Nephron (organoid): ENCODE measurements at regions not wholly inside any gene's neighbourhood (a gene's known extent, or its start where the extent isn't known, plus 50 kb on each side); places are given as distances from the start of the nearest gene placed in this dataset.

Source experiments
- H3K27ac Mint-ChIP-seq, 3 experiments: 2 replicates each; pipeline ENCODE4 v1.8.0; 2020; ENCODE audit warnings: mixed read lengths in 3 of 3, mild to moderate bottlenecking in 2 of 3, moderate library complexity in 1 of 3
- H3K27me3 Mint-ChIP-seq: 2 replicates; pipeline ENCODE4 v1.8.0; 2021; ENCODE audit warnings: low read depth, mild to moderate bottlenecking, moderate library complexity, mixed read lengths
- H3K36me3 Mint-ChIP-seq: 2 replicates; pipeline ENCODE4 v1.8.0; 2020; ENCODE audit warnings: low read depth, mixed read lengths
- H3K4me1 Mint-ChIP-seq: 2 replicates; pipeline ENCODE4 v1.8.0; 2020; ENCODE audit warnings: mixed read lengths
- H3K4me3 Mint-ChIP-seq, 3 experiments: 2 replicates each; pipeline ENCODE4 v1.8.0; 2020; ENCODE audit warnings: mild to moderate bottlenecking in 3 of 3, mixed read lengths in 3 of 3, moderate library complexity in 2 of 3
- H3K9me3 Mint-ChIP-seq: 2 replicates; pipeline ENCODE4 v1.8.0; 2020; ENCODE audit warnings: mixed read lengths
- CTCF ChIP-seq, 3 experiments: fragments of 200-600 bp; sonication (generic); IDR thresholded peaks; one replicate each; pipeline ENCODE4 v1.5.0; 2021; ENCODE audit warnings: antibody characterized with exemption in 3 of 3; ENCODE audit not compliant: unreplicated experiment in 3 of 3

DNA sequence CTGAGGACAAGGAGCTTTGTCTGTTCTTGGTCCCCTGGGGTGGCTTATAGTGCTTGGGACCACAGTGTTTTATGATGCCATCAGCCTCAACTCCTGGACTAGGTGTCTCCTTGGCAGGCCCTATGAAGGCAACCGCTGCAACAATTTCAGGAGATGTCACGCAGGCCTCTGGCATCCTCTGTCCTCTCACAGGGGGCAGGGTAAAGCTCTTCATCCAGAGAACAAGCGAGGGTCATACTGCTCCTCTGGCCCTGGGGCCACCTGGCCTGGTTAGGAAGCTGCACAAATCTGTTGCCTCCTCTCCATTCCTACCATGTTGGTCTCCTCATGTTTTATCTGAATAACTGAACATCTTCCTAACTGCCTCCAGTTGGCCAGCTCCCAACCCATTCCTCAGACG, 148.9 kb upstream of the SPEF2 start:
- no peak overlapping the region for H3K27ac Mint-ChIP-seq
- H3K4me1 Mint-ChIP-seq, result no peaks in the 10 kb centered on the region
- H3K36me3 Mint-ChIP-seq, result no peaks in the 10 kb centered on the region
- no peak overlapping the region for H3K4me3 Mint-ChIP-seq
- peaks cover 5% of the 10 kb centered on the region for H3K27me3 Mint-ChIP-seq
- TF ChIP-seq CTCF (IDR thresholded peaks at IDR 0.05; ENCODE audit: unreplicated experiment in 3 of 3), result no peak
- H3K9me3 Mint-ChIP-seq, result no peaks in the 10 kb centered on the region

- no peaks in the 10 kb centered on the region for H3K4me1 Mint-ChIP-seq
- H3K4me3 Mint-ChIP-seq, result no peak overlapping the region
- H3K36me3 Mint-ChIP-seq, result no peaks in the 10 kb centered on the region
- TF ChIP-seq CTCF (IDR thresholded peaks at IDR 0.05; ENCODE audit: unreplicated experiment in 3 of 3), result no peak
- H3K9me3 Mint-ChIP-seq, result no peaks in the 10 kb centered on the region
- peaks cover 5% of the 10 kb centered on the region for H3K27me3 Mint-ChIP-seq
- H3K27ac Mint-ChIP-seq, result no peak overlapping the region
These were observed 150.9 kb upstream of the SPEF2 start for GRCh38 chr5:35466746-35467145.

GRCh38 chr5:35464757-35465156, 152.9 kb upstream of the SPEF2 start:
- no peak overlapping the region for H3K4me3 Mint-ChIP-seq
- no peaks in the 10 kb centered on the region for H3K27me3 Mint-ChIP-seq
- no peaks in the 10 kb centered on the region for H3K9me3 Mint-ChIP-seq
- no peaks in the 10 kb centered on the region for H3K36me3 Mint-ChIP-seq
- no peaks in the 10 kb centered on the region for H3K4me1 Mint-ChIP-seq
- no peak overlapping the region for H3K27ac Mint-ChIP-seq
- TF ChIP-seq CTCF (IDR thresholded peaks at IDR 0.05; ENCODE audit: unreplicated experiment in 3 of 3), result no peak

DNA sequence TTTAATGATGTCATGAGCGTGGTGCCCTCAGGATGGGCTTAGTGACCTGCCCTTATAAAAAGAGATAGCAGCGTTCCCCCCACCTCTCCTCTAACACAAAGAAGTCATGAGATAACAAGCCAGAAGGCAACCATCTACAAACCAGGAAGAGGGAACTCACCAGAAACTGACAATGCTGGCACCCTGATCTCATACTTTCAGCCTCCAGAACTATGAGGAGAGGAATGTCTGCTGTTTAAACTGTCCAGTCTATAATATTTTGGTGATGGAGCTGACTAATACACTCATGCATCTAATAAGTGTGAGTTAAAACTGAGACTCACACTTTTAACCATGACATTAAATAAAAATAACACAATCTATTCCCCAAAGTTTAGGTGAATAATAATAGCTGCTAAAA, 156.1 kb upstream of the SPEF2 start:
- TF ChIP-seq CTCF (IDR thresholded peaks at IDR 0.05; ENCODE audit: unreplicated experiment in 3 of 3), result no peak
- H3K9me3 Mint-ChIP-seq, result peaks cover 3% of the 10 kb centered on the region
- no peaks in the 10 kb centered on the region for H3K4me1 Mint-ChIP-seq

DNA sequence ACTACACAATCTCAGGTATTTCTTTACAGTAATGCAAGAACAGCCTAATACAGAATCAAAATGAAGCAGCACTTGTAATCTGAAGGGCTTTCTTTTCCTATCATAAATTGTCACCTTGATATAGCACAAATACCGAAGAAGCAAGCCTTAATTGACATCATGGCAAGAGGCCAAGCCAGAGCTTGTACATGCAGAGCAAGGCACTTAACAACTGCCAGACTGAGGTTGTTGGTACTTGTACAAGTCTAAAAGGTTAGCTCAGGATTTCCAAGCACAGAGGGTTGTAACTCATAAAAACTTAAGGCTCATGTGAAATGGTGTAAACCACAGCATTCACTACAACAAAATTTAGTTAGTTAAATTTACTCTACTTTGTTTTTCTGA, 158.8 kb upstream of the SPEF2 start:
- Mint-ChIP-seq H3K9me3 (peaks cover 8% of the 10 kb centered on the region), H3K27me3 (no peaks in the 10 kb centered on the region), H3K4me1 (no peaks in the 10 kb centered on the region), H3K27ac (no peak overlapping the region), H3K36me3 (peaks cover 3% of the 10 kb centered on the region), H3K4me3 (no peak overlapping the region)
- no peak for TF ChIP-seq CTCF (IDR thresholded peaks at IDR 0.05; ENCODE audit: unreplicated experiment in 3 of 3)

More for the DNA sequence above, 156.1 kb upstream of the SPEF2 start:
- H3K27me3 Mint-ChIP-seq, result no peaks in the 10 kb centered on the region
- no peak overlapping the region for H3K4me3 Mint-ChIP-seq
- H3K36me3 Mint-ChIP-seq, result peaks cover 2% of the 10 kb centered on the region
- H3K27ac Mint-ChIP-seq, result no peak overlapping the region

- no peak overlapping the region for H3K27ac Mint-ChIP-seq
- no peaks in the 10 kb centered on the region for H3K4me1 Mint-ChIP-seq
- peaks cover 8% of the 10 kb centered on the region for H3K9me3 Mint-ChIP-seq
- no peak for TF ChIP-seq CTCF (IDR thresholded peaks at IDR 0.05; ENCODE audit: unreplicated experiment in 3 of 3)
- peaks cover 3% of the 10 kb centered on the region for H3K36me3 Mint-ChIP-seq
- H3K27me3 Mint-ChIP-seq, result no peaks in the 10 kb centered on the region
- H3K4me3 Mint-ChIP-seq, result no peak overlapping the region
These were observed 159.5 kb upstream of the SPEF2 start for GRCh38 chr5:35457912-35458823.
